Transverse colon (tissue), 4 donors: ENCODE measurements at regions not wholly inside any gene's neighbourhood (a gene's known extent, or its start where the extent isn't known, plus 50 kb on each side); places are given as distances from the start of the nearest gene placed in this dataset.

ENCODE experiments used
- DNase-seq: peaks from one replicate; pipeline ENCODE4 v3.0.0-alpha.2; 2019
- H3K27ac ChIP-seq, 4 donors: fragments of 200-600 bp; sonication (generic); 2 replicates each; pipeline ENCODE4 v1.5.1; 2016 to 2018; ENCODE audit warnings: inconsistent platforms in 4 of 4
- H3K27me3 ChIP-seq: fragments of 200-600 bp; sonication (generic); 2 replicates; pipeline ENCODE4 v1.5.1; 2017; ENCODE audit warnings: inconsistent platforms
- H3K36me3 ChIP-seq, 4 donors: fragments of 200-600 bp; sonication (generic); 2 replicates each; pipeline ENCODE4 v1.5.1; 2017 to 2019; ENCODE audit warnings: inconsistent platforms in 4 of 4
- H3K4me1 ChIP-seq, 4 donors: fragments of 200-600 bp; sonication (generic); 2 replicates each; pipeline ENCODE4 v1.5.1; 2017 to 2020; ENCODE audit warnings: inconsistent platforms in 4 of 4
- H3K4me3 ChIP-seq, 4 donors: fragments of 200-600 bp; sonication (generic); 1 replicate in 1 of 4; 2 replicates in 3 of 4; pipeline versions ENCODE4 v1.5.1 to v1.6.1; 2017 to 2019; ENCODE audit warnings: inconsistent platforms in 4 of 4
- H3K9me3 ChIP-seq, 2 donors: fragments of 200-600 bp; sonication (generic); 2 replicates each; pipeline ENCODE4 v1.5.1; 2017 to 2019; ENCODE audit warnings: inconsistent platforms in 2 of 2
- EP300 ChIP-seq: sonication (generic); formaldehyde crosslinking; IDR thresholded peaks from one replicate; pipeline ENCODE4 v1.6.1; 2017; ENCODE audit warnings: antibody characterized with exemption, low read depth
- POLR2A ChIP-seq: fragments of 450-650 bp; IDR thresholded peaks from one replicate; pipeline ENCODE4 v1.6.1; 2016; ENCODE audit warnings: antibody characterized with exemption, mild to moderate bottlenecking, moderate library complexity
- POLR2AphosphoS5 ChIP-seq, 3 donors: sonication (generic); formaldehyde crosslinking; IDR thresholded peaks; one replicate each; pipeline ENCODE4 v1.6.1; 2016; ENCODE audit warnings: antibody characterized with exemption in 3 of 3
- WGBS, 2 donors: methylation state at CpG; one replicate each; pipeline ENCODE4 v1.1.5; 2018; ENCODE audit warnings: low coverage in 1 of 2; 5-methylcytosine and 5-hydroxymethylcytosine counted together
- in situ Hi-C, 4 donors: fragments of 200-750 bp; cut with MboI; loops; one replicate each; pipeline versions ENCODE4 v1.15.0 to v1.15.1; 2017; ENCODE audit warnings: low sequenced_read_pairs in 3 of 4, low pct_ligation_motif_present in 1 of 4, low pct_unique_long_range_greater_than_20kb in 1 of 4
- intact Hi-C: fragments of 100-400 bp; cut with DNase I; formaldehyde crosslinking; loops from one replicate; pipeline ENCODE4 v1.15.1; 2023; ENCODE audit warnings: low total_unique reads
- TF ChIP-seq, protein P1 (sequence below), 5 experiments: fragments of 200-600 bp in 3 of 5; fragments of 450-650 bp in 2 of 5; sonication (generic) in 3 of 5; IDR thresholded peaks; 1 replicate in 2 of 5; 2 replicates in 3 of 5; pipeline ENCODE4 v1.5.1; 2016 to 2017; ENCODE audit warnings: antibody characterized with exemption in 5 of 5, inconsistent platforms in 3 of 5, mild to moderate bottlenecking in 2 of 5, moderate library complexity in 1 of 5

DNA sequence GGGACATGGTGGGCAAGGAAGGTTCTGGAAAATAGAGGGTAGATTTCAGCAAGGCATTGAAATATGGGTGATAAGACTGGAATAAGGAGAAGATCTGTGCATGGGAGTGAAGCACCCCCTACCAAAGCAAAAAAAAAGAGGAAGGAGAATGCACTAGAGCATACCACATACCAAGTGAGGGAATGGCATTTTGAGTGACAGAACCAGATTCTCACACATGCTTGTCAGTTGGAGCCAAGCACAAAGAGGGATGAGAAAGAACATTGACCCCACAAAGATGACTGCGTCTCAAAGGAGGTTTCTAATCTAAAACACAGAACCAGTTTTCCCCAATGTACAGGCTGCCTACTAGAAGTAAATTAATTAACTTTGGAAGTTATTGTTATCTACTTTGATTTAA is 140.3 kb upstream of the SMAD1 start:
- intact Hi-C loops, result no loop called here
- Histone ChIP-seq H3K4me3 (no peak overlapping the region), H3K9me3 (no peaks in the 10 kb centered on the region), H3K27me3 (no peaks in the 10 kb centered on the region), H3K27ac (no peak overlapping the region), H3K36me3 (no peaks in the 10 kb centered on the region), H3K4me1 (no peaks in the 10 kb centered on the region)
- TF ChIP-seq POLR2AphosphoS5 (IDR thresholded peaks at IDR 0.05) (no peak), POLR2A (no peak), EP300 (no peak)
- TF ChIP-seq, protein P1, sequence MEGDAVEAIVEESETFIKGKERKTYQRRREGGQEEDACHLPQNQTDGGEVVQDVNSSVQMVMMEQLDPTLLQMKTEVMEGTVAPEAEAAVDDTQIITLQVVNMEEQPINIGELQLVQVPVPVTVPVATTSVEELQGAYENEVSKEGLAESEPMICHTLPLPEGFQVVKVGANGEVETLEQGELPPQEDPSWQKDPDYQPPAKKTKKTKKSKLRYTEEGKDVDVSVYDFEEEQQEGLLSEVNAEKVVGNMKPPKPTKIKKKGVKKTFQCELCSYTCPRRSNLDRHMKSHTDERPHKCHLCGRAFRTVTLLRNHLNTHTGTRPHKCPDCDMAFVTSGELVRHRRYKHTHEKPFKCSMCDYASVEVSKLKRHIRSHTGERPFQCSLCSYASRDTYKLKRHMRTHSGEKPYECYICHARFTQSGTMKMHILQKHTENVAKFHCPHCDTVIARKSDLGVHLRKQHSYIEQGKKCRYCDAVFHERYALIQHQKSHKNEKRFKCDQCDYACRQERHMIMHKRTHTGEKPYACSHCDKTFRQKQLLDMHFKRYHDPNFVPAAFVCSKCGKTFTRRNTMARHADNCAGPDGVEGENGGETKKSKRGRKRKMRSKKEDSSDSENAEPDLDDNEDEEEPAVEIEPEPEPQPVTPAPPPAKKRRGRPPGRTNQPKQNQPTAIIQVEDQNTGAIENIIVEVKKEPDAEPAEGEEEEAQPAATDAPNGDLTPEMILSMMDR (IDR thresholded peaks at IDR 0.05), result no peak
- 89 to 100% methylated on average over 1 of the region's 1 CpG for WGBS, 2 donors
- DNase-seq, result no peak
- in situ Hi-C loops, result no loop called here

DNA sequence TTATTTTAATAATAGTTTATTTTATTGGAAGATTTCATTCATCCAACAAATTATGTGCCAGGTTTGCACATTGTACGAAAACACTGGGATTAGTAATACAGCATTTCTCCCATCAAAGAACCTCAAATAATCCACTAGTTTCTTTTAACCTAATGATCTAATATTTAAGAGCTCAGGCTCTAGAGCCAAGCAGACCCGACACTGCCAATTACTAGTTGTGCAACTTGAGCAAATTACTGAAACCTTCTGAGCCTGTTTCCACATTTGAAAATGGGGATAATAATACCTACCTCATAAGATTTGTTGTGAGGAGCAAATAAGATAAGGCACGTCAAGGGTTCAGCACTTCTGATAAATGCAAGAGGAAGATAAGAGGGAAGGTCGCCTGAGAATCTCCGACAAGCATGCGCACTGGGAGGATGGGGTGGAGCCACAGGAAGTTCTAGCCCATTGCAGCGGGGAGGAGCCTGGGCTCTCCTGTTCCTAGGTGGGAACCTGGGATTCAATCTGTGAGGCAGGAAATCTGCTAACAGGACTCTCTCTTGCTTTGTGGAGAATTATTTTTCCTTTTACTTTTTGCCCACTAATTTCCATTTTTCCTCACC is 141.5 kb upstream of the SMAD1 start:
- H3K27ac ChIP-seq, result no peak overlapping the region
- intact Hi-C loops (no loop called here), in situ Hi-C loops (no loop called here)
- no peak for DNase-seq
- no peaks in the 10 kb centered on the region for H3K9me3 ChIP-seq
- no peak for TF ChIP-seq POLR2AphosphoS5 (IDR thresholded peaks at IDR 0.05)
- no peak for TF ChIP-seq EP300
- TF ChIP-seq, protein P1 (IDR thresholded peaks at IDR 0.05), result no peak
- TF ChIP-seq POLR2A, result no peak
- H3K27me3 ChIP-seq, result no peaks in the 10 kb centered on the region
- H3K4me1 ChIP-seq, result no peaks in the 10 kb centered on the region
- no peaks in the 10 kb centered on the region for H3K36me3 ChIP-seq
- H3K4me3 ChIP-seq, result no peak overlapping the region
- WGBS, 2 donors, result 90 to 94% methylated on average over 7 of the region's 7 CpGs

DNA sequence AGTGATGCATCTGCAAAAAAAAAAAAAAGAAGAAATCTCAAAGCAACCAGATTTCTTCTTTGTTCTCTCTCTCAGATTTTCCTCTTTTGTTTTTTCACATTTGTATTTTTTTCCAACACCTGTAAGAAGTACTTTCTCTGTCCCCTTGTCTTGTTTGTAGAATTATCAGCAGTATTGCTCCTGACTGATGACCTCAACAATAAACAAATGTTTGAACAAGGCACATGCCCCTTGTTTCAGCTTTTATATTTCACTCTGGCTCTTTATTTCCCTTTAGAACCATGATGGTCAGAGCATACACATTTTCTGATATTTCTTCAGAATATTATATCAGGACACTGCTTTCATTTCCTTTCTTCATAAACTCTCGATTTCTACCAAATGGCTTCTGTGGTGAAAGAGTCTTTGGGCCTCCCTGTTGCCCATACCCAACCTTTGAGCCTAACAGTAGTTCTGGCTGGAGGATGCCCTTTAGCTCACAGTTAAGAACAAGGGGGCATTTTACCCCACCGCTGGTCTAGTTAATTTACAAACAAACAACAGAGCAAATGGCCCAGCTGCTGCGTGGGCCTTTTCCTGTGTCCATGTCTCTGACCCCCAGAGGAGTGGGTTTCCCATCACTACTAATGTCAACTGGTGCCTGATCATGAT is 142.5 kb upstream of the SMAD1 start:
- no peaks in the 10 kb centered on the region for H3K36me3 ChIP-seq
- DNase-seq, result no peak
- no peak overlapping the region for H3K4me3 ChIP-seq
- no peaks in the 10 kb centered on the region for H3K4me1 ChIP-seq
- intact Hi-C loops, result no loop called here
- no peak overlapping the region for H3K27ac ChIP-seq
- 71 to 79% methylated on average over 1 to 3 of the region's 3 CpGs for WGBS, 2 donors
- in situ Hi-C loops, result no loop called here
- H3K9me3 ChIP-seq, result no peaks in the 10 kb centered on the region
- no peaks in the 10 kb centered on the region for H3K27me3 ChIP-seq
- TF ChIP-seq POLR2AphosphoS5 (IDR thresholded peaks at IDR 0.05) (no peak), POLR2A (no peak)

DNA sequence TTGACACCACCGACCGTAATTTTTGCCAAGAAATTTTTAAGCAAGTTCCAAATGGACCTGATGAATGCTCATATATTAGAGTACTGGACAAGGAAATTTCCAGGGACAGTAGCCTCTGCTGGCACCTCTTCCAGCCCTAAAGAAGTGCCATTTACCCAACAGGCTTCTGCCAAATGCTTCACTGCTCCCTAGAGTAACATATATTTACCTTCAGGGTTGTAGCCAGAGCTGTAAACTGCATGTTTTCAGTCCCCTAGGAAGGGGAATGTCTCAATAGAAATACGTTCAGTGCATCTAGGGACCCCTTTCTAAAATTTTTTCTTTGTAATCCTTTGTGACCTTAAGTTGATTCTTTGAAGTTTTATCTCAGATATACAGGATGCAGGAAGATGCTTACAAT is 143.1 kb upstream of the SMAD1 start:
- in situ Hi-C loops (no loop called here), intact Hi-C loops (no loop called here)
- Histone ChIP-seq H3K27ac (no peak overlapping the region), H3K36me3 (no peaks in the 10 kb centered on the region), H3K27me3 (no peaks in the 10 kb centered on the region), H3K4me1 (no peaks in the 10 kb centered on the region), H3K9me3 (no peaks in the 10 kb centered on the region), H3K4me3 (no peak overlapping the region)
- TF ChIP-seq POLR2AphosphoS5 (IDR thresholded peaks at IDR 0.05) (no peak), POLR2A (no peak)
- TF ChIP-seq, protein P1 (IDR thresholded peaks at IDR 0.05), result no peak
- WGBS, 2 donors, result 92 to 100% methylated on average over 1 to 3 of the region's 3 CpGs
- DNase-seq, result no peak

DNA sequence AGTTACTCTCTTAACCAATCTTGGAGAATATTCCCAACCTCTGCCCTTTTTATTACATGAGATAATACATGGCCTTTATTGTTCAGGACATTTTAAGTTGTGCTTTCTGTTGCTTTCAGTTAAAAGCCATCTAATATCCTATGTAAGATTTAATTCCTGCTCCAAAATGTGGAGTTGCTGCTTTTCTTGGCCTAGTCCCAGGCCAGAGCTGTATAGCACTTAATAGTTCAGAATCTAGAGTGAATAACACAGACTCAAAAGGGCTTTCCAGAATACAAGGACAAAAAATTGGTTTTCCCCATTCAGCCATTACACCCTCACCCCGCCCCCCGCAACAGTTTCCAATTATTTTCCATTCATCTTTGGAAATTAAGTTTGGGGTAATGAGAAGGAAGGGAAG is 144.3 kb upstream of the SMAD1 start:
- in situ Hi-C loops (no loop called here), intact Hi-C loops (no loop called here)
- no peak overlapping the region for H3K27ac ChIP-seq
- 98 to 100% methylated on average over 2 of the region's 2 CpGs for WGBS, 2 donors
- no peaks in the 10 kb centered on the region for H3K9me3 ChIP-seq
- no peaks in the 10 kb centered on the region for H3K27me3 ChIP-seq
- DNase-seq, result no peak
- no peaks in the 10 kb centered on the region for H3K4me1 ChIP-seq
- H3K36me3 ChIP-seq, result no peaks in the 10 kb centered on the region
- no peak overlapping the region for H3K4me3 ChIP-seq
- no peak for TF ChIP-seq EP300
- no peak for TF ChIP-seq POLR2AphosphoS5 (IDR thresholded peaks at IDR 0.05)
- TF ChIP-seq, protein P1 (IDR thresholded peaks at IDR 0.05), result no peak
- no peak for TF ChIP-seq POLR2A
